OCI-LY7 (cell line): ENCODE measurements at regions not wholly inside any gene's neighbourhood (a gene's known extent, or its start where the extent isn't known, plus 50 kb on each side); places are given as distances from the start of the nearest gene placed in this dataset.

Source experiments
- BruUV-seq: library from RNA; stranded (reverse); fragments of 400-500 nt; replicated peaks from 2 replicates; lab custom pipeline; 2021; lab: Mats Ljungman, UMichigan
- CTCF ChIA-PET: fragments of 300-600 bp; sonication (Branson Sonifier 250); formaldehyde crosslinking; loops from one replicate; lab custom pipeline; 2022; ENCODE audit warnings: antibody characterized with exemption; ENCODE audit not compliant: unreplicated experiment; lab: Charles Lee
- POLR2A ChIA-PET: fragments of 300-600 bp; sonication (Branson Sonifier 250); formaldehyde crosslinking; loops from one replicate; lab custom pipeline; 2022; ENCODE audit warnings: antibody characterized with exemption; lab: Charles Lee
- DNase-seq: peaks from one replicate; pipeline ENCODE4 v3.0.0-alpha.2; 2015; ENCODE audit warnings: low spot score
- H2AFZ ChIP-seq: fragments of 200-600 bp; sonication (generic), shearing (Covaris generic); 2 replicates; pipeline ENCODE4 v1.6.1; 2014; ENCODE audit warnings: mild to moderate bottlenecking, antibody characterized with exemption, low read length, moderate library complexity
- H3K27ac ChIP-seq: fragments of 200-600 bp; sonication (generic); 2 replicates; pipeline ENCODE4 v1.5.1; 2014; ENCODE audit warnings: mixed run types, low read depth, mild to moderate bottlenecking, moderate library complexity, low read length, inconsistent platforms; ENCODE audit not compliant: poor library complexity, severe bottlenecking
- H3K36me3 ChIP-seq: fragments of 200-600 bp; sonication (generic); 2 replicates; pipeline ENCODE4 v1.6.1; 2014; ENCODE audit warnings: mild to moderate bottlenecking, antibody characterized with exemption, low read length, moderate library complexity, mixed read lengths; ENCODE audit not compliant: insufficient read depth
- H3K4me1 ChIP-seq: fragments of 200-600 bp; sonication (generic); 2 replicates; pipeline ENCODE4 v1.5.1; 2014; ENCODE audit warnings: mild to moderate bottlenecking, low read length; ENCODE audit not compliant: insufficient read depth, poor library complexity, severe bottlenecking
- H3K4me2 ChIP-seq: fragments of 200-600 bp; sonication (generic); 2 replicates; pipeline ENCODE4 v1.6.1; 2014; ENCODE audit warnings: mild to moderate bottlenecking, low read length
- H3K4me3 ChIP-seq: fragments of 200-600 bp; sonication (generic); 2 replicates; pipeline ENCODE4 v1.5.1; 2014; ENCODE audit warnings: mild to moderate bottlenecking, low read depth, low read length; ENCODE audit not compliant: poor library complexity, severe bottlenecking
- H3K79me2 ChIP-seq: fragments of 200-600 bp; sonication (generic); 2 replicates; pipeline ENCODE4 v1.6.1; 2016; ENCODE audit warnings: low read depth, mild to moderate bottlenecking, low read length, moderate library complexity, mixed read lengths; ENCODE audit not compliant: insufficient read depth
- H3K9me2 ChIP-seq: fragments of 200-600 bp; sonication (generic); 2 replicates; pipeline ENCODE4 v1.6.1; 2016; ENCODE audit warnings: mild to moderate bottlenecking, low read length, mixed read lengths; ENCODE audit not compliant: insufficient read depth
- H3K9me3 ChIP-seq: fragments of 200-600 bp; sonication (generic); 2 replicates; pipeline ENCODE4 v1.6.1; 2014; ENCODE audit warnings: mild to moderate bottlenecking, mixed run types, low read length, mixed read lengths
- H4K20me1 ChIP-seq: fragments of 200-600 bp; sonication (generic); 2 replicates; pipeline ENCODE4 v1.6.1; 2014; ENCODE audit warnings: mild to moderate bottlenecking, antibody characterized with exemption, low read length, moderate library complexity, mixed read lengths; ENCODE audit not compliant: insufficient read depth
- EZH2phosphoT487 ChIP-seq: fragments of 200-600 bp; sonication (generic); IDR thresholded peaks from 2 replicates; pipeline ENCODE4 v1.6.1; 2018; ENCODE audit warnings: low read depth, borderline replicate concordance, mild to moderate bottlenecking, mixed run types, antibody characterized with exemption, low read length, moderate library complexity, mixed read lengths
- intact Hi-C: fragments of 100-400 bp; cut with micrococcal nuclease; formaldehyde crosslinking; loops from one replicate; pipeline ENCODE4 v1.10.0; 2022; ENCODE audit not compliant: unreplicated experiment
- TF ChIP-seq, protein P1 (sequence below): fragments of 200-600 bp; sonication (generic); conservative IDR thresholded peaks from 2 replicates; pipeline ENCODE4 v1.5.1; 2014; ENCODE audit warnings: mild to moderate bottlenecking, antibody characterized with exemption, low read length, moderate library complexity, mixed read lengths

DNA sequence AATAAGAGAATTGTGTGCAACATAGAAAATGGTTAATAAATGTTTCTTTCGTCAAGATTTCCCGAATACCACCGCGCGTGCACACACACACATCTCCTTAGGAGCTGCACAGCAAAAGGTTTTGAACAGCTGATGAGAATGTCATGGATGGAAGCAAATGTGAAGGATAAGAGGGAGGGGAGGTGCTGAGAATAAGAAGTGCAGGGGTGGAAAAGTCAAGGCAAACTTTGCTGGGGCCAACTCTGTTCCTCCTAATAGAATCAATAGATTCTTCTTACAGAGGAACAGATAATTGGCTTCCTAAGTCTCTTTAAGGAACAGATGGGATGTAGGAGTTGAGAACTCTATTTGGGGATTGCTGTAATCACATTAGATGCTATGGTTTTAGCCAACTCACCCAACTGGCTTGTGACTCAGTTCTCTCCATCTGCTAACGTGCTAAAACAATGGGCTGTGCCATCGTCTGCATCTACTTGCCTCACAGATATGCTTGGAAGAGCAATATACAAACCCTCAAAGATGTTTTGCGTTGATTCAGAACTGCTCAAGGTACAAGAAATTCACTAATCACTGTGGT is 408.2 kb upstream of the CELF2 start:
- BruUV-seq: no TSS peak
- Histone ChIP-seq H3K4me1 (no peaks in the 10 kb centered on the region), H3K36me3 (no peaks in the 10 kb centered on the region), H3K27ac (no peak overlapping the region), H2AFZ (no peak overlapping the region), H3K9me3 (no peaks in the 10 kb centered on the region), H3K4me2 (no peak overlapping the region), H3K9me2 (no peaks in the 10 kb centered on the region), H3K4me3 (no peak overlapping the region), H4K20me1 (no peaks in the 10 kb centered on the region), H3K79me2 (no peaks in the 10 kb centered on the region)
- TF ChIP-seq, protein P1, sequence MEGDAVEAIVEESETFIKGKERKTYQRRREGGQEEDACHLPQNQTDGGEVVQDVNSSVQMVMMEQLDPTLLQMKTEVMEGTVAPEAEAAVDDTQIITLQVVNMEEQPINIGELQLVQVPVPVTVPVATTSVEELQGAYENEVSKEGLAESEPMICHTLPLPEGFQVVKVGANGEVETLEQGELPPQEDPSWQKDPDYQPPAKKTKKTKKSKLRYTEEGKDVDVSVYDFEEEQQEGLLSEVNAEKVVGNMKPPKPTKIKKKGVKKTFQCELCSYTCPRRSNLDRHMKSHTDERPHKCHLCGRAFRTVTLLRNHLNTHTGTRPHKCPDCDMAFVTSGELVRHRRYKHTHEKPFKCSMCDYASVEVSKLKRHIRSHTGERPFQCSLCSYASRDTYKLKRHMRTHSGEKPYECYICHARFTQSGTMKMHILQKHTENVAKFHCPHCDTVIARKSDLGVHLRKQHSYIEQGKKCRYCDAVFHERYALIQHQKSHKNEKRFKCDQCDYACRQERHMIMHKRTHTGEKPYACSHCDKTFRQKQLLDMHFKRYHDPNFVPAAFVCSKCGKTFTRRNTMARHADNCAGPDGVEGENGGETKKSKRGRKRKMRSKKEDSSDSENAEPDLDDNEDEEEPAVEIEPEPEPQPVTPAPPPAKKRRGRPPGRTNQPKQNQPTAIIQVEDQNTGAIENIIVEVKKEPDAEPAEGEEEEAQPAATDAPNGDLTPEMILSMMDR: no peak
- no peak for TF ChIP-seq EZH2phosphoT487
- no peak for DNase-seq
- intact Hi-C loops: no loop called here
- CTCF ChIA-PET: no interaction called here
- POLR2A ChIA-PET: no interaction called here

DNA sequence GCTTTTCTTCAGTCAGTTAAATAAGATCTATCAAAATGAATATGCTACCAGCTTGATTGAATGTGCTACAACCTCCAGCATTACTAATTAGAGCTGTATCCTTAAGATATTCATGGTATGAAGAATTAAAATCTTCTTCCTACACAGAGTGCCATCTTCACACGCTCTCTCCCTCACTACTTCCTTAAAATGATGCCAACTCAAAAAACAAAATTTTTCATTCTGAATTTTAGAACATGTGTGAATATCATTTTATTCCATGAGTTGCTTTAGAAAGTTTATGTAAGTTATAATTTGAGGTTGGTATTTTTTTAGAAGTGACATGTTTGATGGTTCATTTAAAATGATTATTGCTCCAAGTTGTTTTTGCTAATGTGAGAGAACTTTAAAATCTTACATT is 407.5 kb upstream of the CELF2 start:
- ChIA-PET CTCF (no interaction called here), POLR2A (no interaction called here)
- Histone ChIP-seq H3K4me3 (no peak overlapping the region), H3K27ac (no peak overlapping the region), H3K9me2 (no peaks in the 10 kb centered on the region), H3K79me2 (no peaks in the 10 kb centered on the region), H3K9me3 (no peaks in the 10 kb centered on the region), H2AFZ (no peak overlapping the region), H3K4me1 (no peaks in the 10 kb centered on the region), H3K4me2 (no peak overlapping the region), H4K20me1 (no peaks in the 10 kb centered on the region), H3K36me3 (no peaks in the 10 kb centered on the region)
- intact Hi-C loops: no loop called here
- no TSS peak for BruUV-seq
- no peak for DNase-seq
- TF ChIP-seq EZH2phosphoT487: no peak
- TF ChIP-seq, protein P1: no peak

DNA sequence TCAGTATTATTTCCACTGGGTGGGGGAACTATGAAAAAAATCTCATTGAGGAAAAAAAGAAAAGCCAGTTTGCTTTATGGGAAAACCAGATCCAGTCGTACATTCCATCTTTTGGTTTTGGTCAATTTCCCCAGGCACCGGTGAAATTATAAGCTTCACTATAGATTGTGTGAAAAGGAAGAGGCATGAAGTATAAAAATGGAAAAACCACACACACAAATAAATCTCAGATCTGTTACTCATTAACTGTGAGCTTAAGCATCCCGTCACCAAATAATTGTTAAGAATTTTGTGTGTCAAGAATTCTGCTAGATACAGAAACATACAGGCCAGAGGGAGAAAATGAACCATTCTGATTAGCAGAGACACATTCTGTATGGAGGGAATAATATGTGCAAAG is 405.5 kb upstream of the CELF2 start:
- POLR2A ChIA-PET: no interaction called here
- no peaks in the 10 kb centered on the region for H3K9me3 ChIP-seq
- no peaks in the 10 kb centered on the region for H4K20me1 ChIP-seq
- no peaks in the 10 kb centered on the region for H3K79me2 ChIP-seq
- H3K4me1 ChIP-seq: no peaks in the 10 kb centered on the region
- no peak overlapping the region for H3K4me3 ChIP-seq
- H2AFZ ChIP-seq: no peak overlapping the region
- no peak overlapping the region for H3K27ac ChIP-seq
- no peak overlapping the region for H3K4me2 ChIP-seq
- H3K36me3 ChIP-seq: no peaks in the 10 kb centered on the region
- intact Hi-C loops: no loop called here
- no peaks in the 10 kb centered on the region for H3K9me2 ChIP-seq
- no peak for DNase-seq
- BruUV-seq: no TSS peak
- CTCF ChIA-PET: no interaction called here
- TF ChIP-seq EZH2phosphoT487: no peak
- TF ChIP-seq, protein P1: no peak
